ENCODE measurements at regions not wholly inside any gene's neighbourhood (a gene's known extent, or its start where the extent isn't known, plus 50 kb on each side); places are given as distances from the start of the nearest gene placed in this dataset.

GRCh38 chr18:2302628-2303516 lies 268.4 kb downstream of the METTL4 start:
- Histone ChIP-seq H3K4me3 (ENCODE audit: low read depth in 2 of 2, low read length in 1 of 2) (no peak overlapping the region), H4K20me1 (ENCODE audit: insufficient read depth) (no peaks in the 10 kb centered on the region)

DNA sequence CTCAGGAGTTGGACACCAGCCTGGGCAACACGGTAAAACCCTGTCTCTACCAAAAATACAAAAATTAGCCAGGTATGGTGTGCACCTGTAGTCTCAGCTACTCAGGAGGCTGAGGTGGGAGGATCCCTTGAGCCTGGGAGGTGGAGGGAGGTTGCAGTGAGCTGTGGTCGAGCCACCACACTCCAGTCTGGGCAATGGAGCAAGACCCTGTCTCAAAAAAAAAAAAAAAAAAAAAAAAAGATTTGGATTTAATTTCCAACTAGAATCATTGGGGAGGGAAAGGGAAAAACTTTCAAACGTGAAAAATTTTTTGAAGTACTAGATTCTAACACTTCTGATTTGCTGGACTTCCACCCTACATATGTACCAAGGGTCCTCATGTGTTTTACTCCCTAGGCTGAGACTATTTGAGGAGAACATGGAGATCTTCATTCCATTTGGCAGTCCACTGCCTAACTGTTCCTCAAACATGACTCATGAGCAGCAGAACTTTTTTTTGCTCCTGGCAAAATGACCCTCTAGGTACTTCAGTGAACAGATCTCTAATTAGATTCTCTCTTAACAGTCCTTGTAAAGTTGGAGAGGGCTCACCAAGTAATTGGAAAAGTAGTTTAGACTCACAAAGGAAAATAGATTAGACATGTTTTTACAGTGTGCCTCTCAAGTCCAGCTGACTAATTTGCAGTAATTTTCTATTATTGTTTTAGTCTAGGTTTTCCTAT lies 267.6 kb downstream of the METTL4 start:
- H3K4me2 ChIP-seq: peak overlapping the region; percentile 54
- H3K4me3 ChIP-seq (ENCODE audit: low read depth in 2 of 2, low read length in 1 of 2): no peak overlapping the region
- H3K27ac ChIP-seq (ENCODE audit: low read depth in 2 of 2, low read length in 1 of 2): peak overlapping the region; percentile 68 to 69
- peaks cover 18% of the 10 kb centered on the region for H3F3A ChIP-seq (replicated peaks; ENCODE audit: insufficient read depth)
- H3K9ac ChIP-seq: no peak overlapping the region
- H3K79me2 ChIP-seq (ENCODE audit: insufficient read depth): no peaks in the 10 kb centered on the region
- 8% methylated on average over 3 of the region's 3 CpGs for WGBS (ENCODE audit: low lambda C conversion rate)
- no peaks in the 10 kb centered on the region for H3K27me3 ChIP-seq (ENCODE audit: insufficient read depth)
- H3K9me3 ChIP-seq: no peaks in the 10 kb centered on the region
- ChIA-PET POLR2A (no interaction called here), CTCF (interaction anchor here (0.6 kb wide), 1 partner anchor 10 kb away, joined by 3 read pairs; no protein-coding TSS in a partner anchor)
- peaks cover 0 to 17% of the 10 kb centered on the region in 2 experiments for H3K4me1 ChIP-seq (ENCODE audit: control insufficient read depth in 1 of 2, insufficient read depth in 2 of 2, low read depth in 1 of 2, low read length in 1 of 2)
- H4K20me1 ChIP-seq (ENCODE audit: insufficient read depth): no peaks in the 10 kb centered on the region
- H2AFZ ChIP-seq (ENCODE audit: low read depth): peak overlapping the region; percentile 49; the same call in 1 of the 2 replicates
- DNase-seq: no peak
- no peaks in the 10 kb centered on the region for H3K9me2 ChIP-seq
- no peaks in the 10 kb centered on the region for H3K36me3 ChIP-seq (replicated peaks in 1 of 2; ENCODE audit: control insufficient read depth in 1 of 2, insufficient read depth in 2 of 2, low read length in 1 of 2)
- TF ChIP-seq FOXM1 (IDR thresholded peaks at IDR 0.05; ENCODE audit: low read depth): no peak
- no peak for TF ChIP-seq FOXJ3 (CRISPR knock-in tag; IDR thresholded peaks at IDR 0.05)
- no peak for TF ChIP-seq ZBTB33 (IDR thresholded peaks at IDR 0.05; ENCODE audit: borderline replicate concordance, low read depth)
- no peak for TF ChIP-seq RFX5 (IDR thresholded peaks at IDR 0.05; ENCODE audit: low read length)
- TF ChIP-seq NRF1 (IDR thresholded peaks at IDR 0.05; ENCODE audit: low read depth, low read length): no peak
- TF ChIP-seq RAD21 (IDR thresholded peaks at IDR 0.05; ENCODE audit: low read length): no peak
- TF ChIP-seq EP300 (IDR thresholded peaks at IDR 0.05; ENCODE audit: borderline replicate concordance in 1 of 2, low read depth in 1 of 2, low read length in 1 of 2): no peak
- 0 out of 2 replicates have a peak, but pooled peaks have one; percentile 17 for TF ChIP-seq JUND (IDR thresholded peaks at IDR 0.05)
- TF ChIP-seq, protein P1, sequence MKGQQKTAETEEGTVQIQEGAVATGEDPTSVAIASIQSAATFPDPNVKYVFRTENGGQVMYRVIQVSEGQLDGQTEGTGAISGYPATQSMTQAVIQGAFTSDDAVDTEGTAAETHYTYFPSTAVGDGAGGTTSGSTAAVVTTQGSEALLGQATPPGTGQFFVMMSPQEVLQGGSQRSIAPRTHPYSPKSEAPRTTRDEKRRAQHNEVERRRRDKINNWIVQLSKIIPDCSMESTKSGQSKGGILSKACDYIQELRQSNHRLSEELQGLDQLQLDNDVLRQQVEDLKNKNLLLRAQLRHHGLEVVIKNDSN (IDR thresholded peaks at IDR 0.05; ENCODE audit: borderline replicate concordance, low read depth): no peak
- peak; percentile 38; the same call in 1 of the 2 replicates for TF ChIP-seq FOSL2 (IDR thresholded peaks at IDR 0.05; ENCODE audit: borderline replicate concordance, low read depth)
- TF ChIP-seq RCOR1 (IDR thresholded peaks at IDR 0.05; ENCODE audit: low read length): no peak
- no peak for TF ChIP-seq MXI1 (IDR thresholded peaks at IDR 0.05; ENCODE audit: low read depth, low read length)
- TF ChIP-seq, protein P2, sequence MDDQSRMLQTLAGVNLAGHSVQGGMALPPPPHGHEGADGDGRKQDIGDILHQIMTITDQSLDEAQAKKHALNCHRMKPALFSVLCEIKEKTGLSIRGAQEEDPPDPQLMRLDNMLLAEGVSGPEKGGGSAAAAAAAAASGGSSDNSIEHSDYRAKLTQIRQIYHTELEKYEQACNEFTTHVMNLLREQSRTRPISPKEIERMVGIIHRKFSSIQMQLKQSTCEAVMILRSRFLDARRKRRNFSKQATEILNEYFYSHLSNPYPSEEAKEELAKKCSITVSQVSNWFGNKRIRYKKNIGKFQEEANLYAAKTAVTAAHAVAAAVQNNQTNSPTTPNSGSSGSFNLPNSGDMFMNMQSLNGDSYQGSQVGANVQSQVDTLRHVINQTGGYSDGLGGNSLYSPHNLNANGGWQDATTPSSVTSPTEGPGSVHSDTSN (IDR thresholded peaks at IDR 0.05): no peak
- no peak for TF ChIP-seq ELF1 (IDR thresholded peaks at IDR 0.05)
- TF ChIP-seq EZH2phosphoT487 (IDR thresholded peaks at IDR 0.05; ENCODE audit: borderline replicate concordance, low read depth): no peak

More at GRCh38 chr18:2302628-2303516, 268.4 kb downstream of the METTL4 start:
- no peaks in the 10 kb centered on the region for H3K36me3 ChIP-seq (replicated peaks in 1 of 2; ENCODE audit: control insufficient read depth in 1 of 2, insufficient read depth in 2 of 2, low read length in 1 of 2)
- H3K79me2 ChIP-seq (ENCODE audit: insufficient read depth): no peaks in the 10 kb centered on the region
- H2AFZ ChIP-seq (ENCODE audit: low read depth): peak overlapping the region; percentile 49; the same call in 1 of the 2 replicates
- ChIA-PET POLR2A (no interaction called here), CTCF (interaction anchor here (0.6 kb wide), 1 partner anchor 11 kb away, joined by 3 read pairs; no protein-coding TSS in a partner anchor)
- H3K4me2 ChIP-seq: peak overlapping the region; percentile 29; the same call in 1 of the 2 replicates
- peak overlapping the region in 1 of 2 experiments; percentile 68; a peak in 2 of 4 replicates for H3K27ac ChIP-seq (ENCODE audit: low read depth in 2 of 2, low read length in 1 of 2)
- no peak for DNase-seq
- no peaks in the 10 kb centered on the region for H3K9me2 ChIP-seq
- H3K9me3 ChIP-seq: no peaks in the 10 kb centered on the region
- peaks cover 18% of the 10 kb centered on the region for H3F3A ChIP-seq (replicated peaks; ENCODE audit: insufficient read depth)
- no peak overlapping the region for H3K9ac ChIP-seq
- WGBS (ENCODE audit: low lambda C conversion rate): 6% methylated on average over 10 of the region's 10 CpGs
- TF ChIP-seq GATA2 (CRISPR knock-in tag; IDR thresholded peaks at IDR 0.05): no peak
- no peak for TF ChIP-seq CHD2 (IDR thresholded peaks at IDR 0.05; ENCODE audit: low read length, partially characterized antibody)
- peak; percentile 40; the same call in 1 of the 2 replicates for TF ChIP-seq FOSL2 (IDR thresholded peaks at IDR 0.05; ENCODE audit: borderline replicate concordance, low read depth)
- TF ChIP-seq, protein P3, sequence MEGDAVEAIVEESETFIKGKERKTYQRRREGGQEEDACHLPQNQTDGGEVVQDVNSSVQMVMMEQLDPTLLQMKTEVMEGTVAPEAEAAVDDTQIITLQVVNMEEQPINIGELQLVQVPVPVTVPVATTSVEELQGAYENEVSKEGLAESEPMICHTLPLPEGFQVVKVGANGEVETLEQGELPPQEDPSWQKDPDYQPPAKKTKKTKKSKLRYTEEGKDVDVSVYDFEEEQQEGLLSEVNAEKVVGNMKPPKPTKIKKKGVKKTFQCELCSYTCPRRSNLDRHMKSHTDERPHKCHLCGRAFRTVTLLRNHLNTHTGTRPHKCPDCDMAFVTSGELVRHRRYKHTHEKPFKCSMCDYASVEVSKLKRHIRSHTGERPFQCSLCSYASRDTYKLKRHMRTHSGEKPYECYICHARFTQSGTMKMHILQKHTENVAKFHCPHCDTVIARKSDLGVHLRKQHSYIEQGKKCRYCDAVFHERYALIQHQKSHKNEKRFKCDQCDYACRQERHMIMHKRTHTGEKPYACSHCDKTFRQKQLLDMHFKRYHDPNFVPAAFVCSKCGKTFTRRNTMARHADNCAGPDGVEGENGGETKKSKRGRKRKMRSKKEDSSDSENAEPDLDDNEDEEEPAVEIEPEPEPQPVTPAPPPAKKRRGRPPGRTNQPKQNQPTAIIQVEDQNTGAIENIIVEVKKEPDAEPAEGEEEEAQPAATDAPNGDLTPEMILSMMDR (IDR thresholded peaks at IDR 0.05): no peak
- no peak for TF ChIP-seq NFIC (IDR thresholded peaks at IDR 0.05; ENCODE audit: borderline replicate concordance)
- TF ChIP-seq POLR2AphosphoS5 (IDR thresholded peaks at IDR 0.05; ENCODE audit: low read depth, low read length): no peak
- H3K27me3 ChIP-seq (ENCODE audit: insufficient read depth): no peaks in the 10 kb centered on the region
- peaks cover 0 to 17% of the 10 kb centered on the region in 2 experiments for H3K4me1 ChIP-seq (ENCODE audit: control insufficient read depth in 1 of 2, insufficient read depth in 2 of 2, low read depth in 1 of 2, low read length in 1 of 2)

All from SK-N-SH (cell line).